Fibroblast of pulmonary artery (primary cell): ENCODE measurements at regions not wholly inside any gene's neighbourhood (a gene's known extent, or its start where the extent isn't known, plus 50 kb on each side); places are given as distances from the start of the nearest gene placed in this dataset.
A peak's percentile ranks its signal among the peaks of the same experiment; 100 is the strongest.

Source experiments
- DNase-seq: peaks from one replicate; pipeline ENCODE4 v3.0.0-alpha.2; 2010; ENCODE audit warnings: low read depth
- H3K4me3 ChIP-seq: replicated peaks from 2 replicates; pipeline ENCODE4 v1.5.1; 2011; ENCODE audit warnings: low read depth, mild to moderate bottlenecking, control low read depth, low read length, moderate library complexity
- CTCF ChIP-seq: IDR thresholded peaks from 2 replicates; pipeline ENCODE4 v1.5.1; 2011; ENCODE audit warnings: mild to moderate bottlenecking, control low read depth, low read length, inconsistent platforms; ENCODE audit errors: missing control alignments

- no peak for TF ChIP-seq CTCF
- H3K4me3 ChIP-seq = no peak overlapping the region
- no peak for DNase-seq
Observed at GRCh38 chr3:59270921-59271320, 221.1 kb upstream of the CFAP20DC start.

GRCh38 chr3:59270209-59270608 is 220.4 kb upstream of the CFAP20DC start:
- no peak overlapping the region for H3K4me3 ChIP-seq
- TF ChIP-seq CTCF = no peak
- no peak for DNase-seq

- peak; percentile 17 for DNase-seq
- no peak overlapping the region for H3K4me3 ChIP-seq
- TF ChIP-seq CTCF = no peak
Observed at GRCh38 chr3:59268170-59268569, 218.3 kb upstream of the CFAP20DC start.

- TF ChIP-seq CTCF = no peak
- DNase-seq = no peak
- no peak overlapping the region for H3K4me3 ChIP-seq
Observed at GRCh38 chr3:59267021-59267420, 217.2 kb upstream of the CFAP20DC start.

- no peak overlapping the region for H3K4me3 ChIP-seq
- DNase-seq = no peak
- no peak for TF ChIP-seq CTCF
Observed at GRCh38 chr3:59266551-59266950, 216.7 kb upstream of the CFAP20DC start.

GRCh38 chr3:59265566-59265965 is 215.7 kb upstream of the CFAP20DC start:
- no peak overlapping the region for H3K4me3 ChIP-seq
- TF ChIP-seq CTCF = no peak
- DNase-seq = no peak

- H3K4me3 ChIP-seq = no peak overlapping the region
- no peak for TF ChIP-seq CTCF
- no peak for DNase-seq
Observed at GRCh38 chr3:59264366-59264765, 214.5 kb upstream of the CFAP20DC start.
